SK-N-SH (cell line): ENCODE measurements at regions not wholly inside any gene's neighbourhood (a gene's known extent, or its start where the extent isn't known, plus 50 kb on each side); places are given as distances from the start of the nearest gene placed in this dataset.
"Not testable (repeated sequence)": the region's sequence is repeated elsewhere in the genome, so short reads cannot be mapped to it uniquely, and the experiment has no call there.

Experiments
- CTCF ChIA-PET: fragments of 300-600, 350-600 bp; formaldehyde crosslinking; extraction: SDS; loops from one replicate; lab custom pipeline; 2021; lab: Yijun Ruan, JAX
- POLR2A ChIA-PET: fragments of 350-600 bp; sonication (Branson Sonifier 250); formaldehyde crosslinking; extraction: SDS; loops from one replicate; lab custom pipeline; 2020; ENCODE audit warnings: antibody characterized with exemption, inconsistent platforms; lab: Yijun Ruan, JAX
- DNase-seq: peaks from one replicate; pipeline ENCODE4 v3.0.0; 2012
- H2AFZ ChIP-seq: fragments of 200-600 bp; sonication (generic); 2 replicates; pipeline ENCODE4 v1.8.1; 2016; ENCODE audit warnings: antibody characterized with exemption, mild to moderate bottlenecking, low read depth
- H3F3A ChIP-seq: fragments of 200-600 bp; sonication (generic); replicated peaks from 2 replicates; pipeline ENCODE3; 2016; ENCODE audit warnings: antibody characterized with exemption, mild to moderate bottlenecking; ENCODE audit not compliant: insufficient read depth
- H3K27ac ChIP-seq, 2 experiments: fragments of 200-500 bp in 1 of 2; fragments of 200-600 bp in 1 of 2; sonication (Bioruptor generic) in 1 of 2; sonication (generic), shearing (Covaris generic) in 1 of 2; 2 replicates each; pipeline versions ENCODE4 v1.5.1 to v1.6.1; 2014 to 2016; ENCODE audit warnings: low read depth in 2 of 2, inconsistent platforms in 1 of 2, low read length in 1 of 2, mild to moderate bottlenecking in 1 of 2, mixed read lengths in 1 of 2
- H3K27me3 ChIP-seq: fragments of 200-600 bp; sonication (generic), shearing (Covaris generic); 2 replicates; pipeline ENCODE4 v1.6.1; 2016; ENCODE audit warnings: mixed run types; ENCODE audit not compliant: insufficient read depth
- H3K36me3 ChIP-seq, 2 experiments: fragments of 200-500 bp in 1 of 2; fragments of 200-600 bp in 1 of 2; sonication (Bioruptor generic) in 1 of 2; sonication (generic) in 1 of 2; replicated peaks in 1 of 2; 2 replicates each; pipeline versions ENCODE3 to v1.5.1; 2014 to 2016; ENCODE audit warnings: low read length in 1 of 2, mild to moderate bottlenecking in 1 of 2; ENCODE audit not compliant: insufficient read depth in 2 of 2, control insufficient read depth in 1 of 2
- H3K4me1 ChIP-seq, 2 experiments: fragments of 200-500 bp in 1 of 2; fragments of 200-600 bp in 1 of 2; sonication (Bioruptor generic) in 1 of 2; sonication (generic), shearing (Covaris generic) in 1 of 2; 2 replicates each; pipeline versions ENCODE4 v1.5.1 to v1.6.1; 2014 to 2016; ENCODE audit warnings: low read depth in 1 of 2, low read length in 1 of 2, mixed run types in 1 of 2; ENCODE audit not compliant: insufficient read depth in 2 of 2, control insufficient read depth in 1 of 2
- H3K4me2 ChIP-seq: fragments of 200-600 bp; sonication (generic), shearing (Covaris generic); 2 replicates; pipeline ENCODE4 v1.6.1; 2017; ENCODE audit warnings: mixed run types
- H3K4me3 ChIP-seq, 2 experiments: fragments of 200-500 bp in 1 of 2; fragments of 200-600 bp in 1 of 2; sonication (Bioruptor generic) in 1 of 2; sonication (generic), shearing (Covaris generic) in 1 of 2; 2 replicates each; pipeline versions ENCODE4 v1.5.1 to v1.8.1; 2014 to 2016; ENCODE audit warnings: low read depth in 2 of 2, inconsistent platforms in 1 of 2, low read length in 1 of 2, mild to moderate bottlenecking in 1 of 2, mixed read lengths in 1 of 2, moderate library complexity in 1 of 2
- H3K79me2 ChIP-seq: fragments of 200-600 bp; sonication (generic); 2 replicates; pipeline ENCODE4 v1.8.1; 2017; ENCODE audit warnings: mild to moderate bottlenecking; ENCODE audit not compliant: insufficient read depth
- H3K9ac ChIP-seq: fragments of 200-600 bp; sonication (generic); 2 replicates; pipeline ENCODE4 v1.6.1; 2017; ENCODE audit warnings: mixed run types
- H3K9me2 ChIP-seq: fragments of 200-600 bp; sonication (generic); 2 replicates; pipeline ENCODE4 v1.6.1; 2017; ENCODE audit warnings: mixed run types
- H3K9me3 ChIP-seq: fragments of 200-600 bp; sonication (generic); 2 replicates; pipeline ENCODE4 v1.6.1; 2017; ENCODE audit warnings: mixed run types, mild to moderate bottlenecking, moderate library complexity
- H4K20me1 ChIP-seq: fragments of 200-600 bp; sonication (generic); 2 replicates; pipeline ENCODE4 v1.6.1; 2017; ENCODE audit warnings: mild to moderate bottlenecking, mixed run types; ENCODE audit not compliant: insufficient read depth
- CHD2 ChIP-seq: fragments of 150-350 bp; IDR thresholded peaks from 2 replicates; pipeline ENCODE4 v1.6.1; 2018; ENCODE audit warnings: low read length; ENCODE audit not compliant: partially characterized antibody
- CTCF ChIP-seq: fragments of 200-600 bp; sonication (generic); IDR thresholded peaks from 2 replicates; pipeline ENCODE4 v1.6.1; 2017; ENCODE audit warnings: antibody characterized with exemption, mild to moderate bottlenecking, moderate library complexity
- FOSL2 ChIP-seq: IDR thresholded peaks from 2 replicates; pipeline ENCODE4 v1.4.0; 2012; ENCODE audit warnings: low read depth, mild to moderate bottlenecking, moderate library complexity, borderline replicate concordance
- FOXJ3 ChIP-seq: sonication (generic); formaldehyde crosslinking; IDR thresholded peaks from 2 replicates; pipeline ENCODE4 v1.5.1; 2020; ENCODE audit warnings: mild to moderate bottlenecking, missing genetic modification reagents
- GATA2 ChIP-seq: sonication (generic); formaldehyde crosslinking; IDR thresholded peaks from 2 replicates; pipeline ENCODE4 v1.5.0; 2020; ENCODE audit warnings: mild to moderate bottlenecking, missing genetic modification reagents
- MAX ChIP-seq: IDR thresholded peaks from 2 replicates; pipeline ENCODE4 v1.4.0; 2012; ENCODE audit warnings: low read depth
- MEF2A ChIP-seq: IDR thresholded peaks from 2 replicates; pipeline ENCODE4 v1.4.0; 2012; ENCODE audit warnings: low read depth, borderline replicate concordance
- PBX3 ChIP-seq: IDR thresholded peaks from 2 replicates; pipeline ENCODE4; 2012
- POLR2AphosphoS5 ChIP-seq: IDR thresholded peaks from 2 replicates; pipeline ENCODE4 v1.6.1; 2012; ENCODE audit warnings: low read depth, low read length
- RFX5 ChIP-seq: IDR thresholded peaks from 2 replicates; pipeline ENCODE4 v1.6.1; 2012; ENCODE audit warnings: mild to moderate bottlenecking, improper control_type of control experiment, low read length
- SIN3A ChIP-seq: IDR thresholded peaks from 2 replicates; pipeline ENCODE4 v1.6.1; 2012; ENCODE audit warnings: low read depth, mild to moderate bottlenecking, low read length, moderate library complexity, borderline replicate concordance
- TAF1 ChIP-seq: IDR thresholded peaks from 2 replicates; pipeline ENCODE4 v1.6.1; 2012; ENCODE audit warnings: low read depth, mild to moderate bottlenecking, low read length, moderate library complexity, borderline replicate concordance
- TCF12 ChIP-seq: IDR thresholded peaks from 2 replicates; pipeline ENCODE4 v1.4.0; 2012
- WGBS: methylation state at CpG from one replicate; pipeline ENCODE4 v1.1.6; 2017; ENCODE audit warnings: low lambda C conversion rate; 5-methylcytosine and 5-hydroxymethylcytosine counted together

GRCh38 chr7:115600207-115600606 is 430.4 kb downstream of the TFEC start (continued):
- TF ChIP-seq FOSL2 = no peak
- no peak for TF ChIP-seq RFX5
- no peak for TF ChIP-seq MAX
- TF ChIP-seq PBX3 = no peak
- TF ChIP-seq GATA2 (CRISPR knock-in tag) = no peak
- TF ChIP-seq CTCF = no peak
- no peak for TF ChIP-seq FOXJ3 (CRISPR knock-in tag)

- H3K9me2 ChIP-seq, H3K4me1 ChIP-seq, H3K4me3 ChIP-seq, POLR2A ChIA-PET, DNase-seq, H3K4me2 ChIP-seq, H3K36me3 ChIP-seq, H3K9ac ChIP-seq, H2AFZ ChIP-seq, H4K20me1 ChIP-seq, H3K79me2 ChIP-seq, H3K27ac ChIP-seq, H3K27me3 ChIP-seq, H3K9me3 ChIP-seq, H3F3A ChIP-seq: not testable (repeated sequence)
- WGBS = 2% methylated on average over 2 of the region's 2 CpGs
- CTCF ChIA-PET = interaction anchor here (1.5 kb wide), 1 partner anchor 9 kb away, joined by 4 read pairs; no protein-coding TSS in a partner anchor
These were observed 431.4 kb downstream of the TFEC start for GRCh38 chr7:115599184-115599583.

GRCh38 chr7:115597220-115597619 is 433.3 kb downstream of the TFEC start:
- H3K4me2 ChIP-seq, H3K9me2 ChIP-seq, H3K27me3 ChIP-seq, H3K36me3 ChIP-seq, H3F3A ChIP-seq, H3K4me3 ChIP-seq, DNase-seq, CTCF ChIA-PET, H3K79me2 ChIP-seq, H4K20me1 ChIP-seq, H3K9ac ChIP-seq, H3K4me1 ChIP-seq, H3K9me3 ChIP-seq, H3K27ac ChIP-seq, H2AFZ ChIP-seq: not testable (repeated sequence)
- POLR2A ChIA-PET = interaction anchor here (0.9 kb wide), 1 partner anchor 31 kb away, joined by 3 read pairs; no protein-coding TSS in a partner anchor
- WGBS = 25% methylated on average over 2 of the region's 2 CpGs

- H3K4me2 ChIP-seq = no peak overlapping the region
These were observed 437.5 kb downstream of the TFEC start for GRCh38 chr7:115593111-115593510.

More at GRCh38 chr7:115593111-115593510, 437.5 kb downstream of the TFEC start:
- H3K27me3 ChIP-seq = no peaks in the 10 kb centered on the region
- 7% methylated on average over 2 of the region's 2 CpGs for WGBS
- no peak overlapping the region for H2AFZ ChIP-seq
- no peaks in the 10 kb centered on the region for H4K20me1 ChIP-seq
- no peaks in the 10 kb centered on the region for H3K36me3 ChIP-seq
- no peak for DNase-seq
- no peak overlapping the region for H3K27ac ChIP-seq
- CTCF ChIA-PET = no interaction called here
- no peaks in the 10 kb centered on the region for H3F3A ChIP-seq
- H3K9me3 ChIP-seq = no peaks in the 10 kb centered on the region
- H3K9me2 ChIP-seq = no peaks in the 10 kb centered on the region
- H3K9ac ChIP-seq = no peak overlapping the region
- TF ChIP-seq SIN3A (no peak), POLR2AphosphoS5 (no peak), CHD2 (no peak), TCF12 (no peak), MEF2A (no peak), TAF1 (no peak)
- no peaks in the 10 kb centered on the region for H3K4me1 ChIP-seq
- POLR2A ChIA-PET = no interaction called here
- no peaks in the 10 kb centered on the region for H3K79me2 ChIP-seq
- H3K4me3 ChIP-seq = no peak overlapping the region
